GM23338 (cell line): ENCODE measurements at regions not wholly inside any gene's neighbourhood (a gene's known extent, or its start where the extent isn't known, plus 50 kb on each side); places are given as distances from the start of the nearest gene placed in this dataset.

ENCODE experiments used
- ATAC-seq: fragments of 200-7000 bp; cut with Tn5 transposase; 3 replicates; pipeline ENCODE4 v1.9.1; 2020
- DNase-seq: peaks from one replicate; pipeline ENCODE4 v3.0.0-alpha.2; 2015; ENCODE audit warnings: low spot score
- H2AFZ ChIP-seq: fragments of 200-600 bp; sonication (generic); 2 replicates; pipeline ENCODE4 v1.8.0; 2016; ENCODE audit warnings: antibody characterized with exemption, mild to moderate bottlenecking, moderate library complexity
- H3F3A ChIP-seq: fragments of 200-600 bp; sonication (generic); replicated peaks from 2 replicates; pipeline ENCODE4 v1.8.0; 2017; ENCODE audit warnings: antibody characterized with exemption, mixed run types, low read depth
- H3K27ac ChIP-seq: fragments of 200-600 bp; sonication (generic); 2 replicates; pipeline ENCODE4 v1.6.1; 2016; ENCODE audit warnings: low read depth
- H3K27me3 ChIP-seq: fragments of 200-600 bp; sonication (generic); 2 replicates; pipeline ENCODE4 v1.8.0; 2016; ENCODE audit warnings: mild to moderate bottlenecking, mixed run types, moderate library complexity; ENCODE audit not compliant: insufficient read depth
- H3K36me3 ChIP-seq: fragments of 200-600 bp; sonication (generic); 2 replicates; pipeline ENCODE4 v1.8.0; 2016; ENCODE audit warnings: mild to moderate bottlenecking; ENCODE audit not compliant: insufficient read depth
- H3K4me1 ChIP-seq: fragments of 200-600 bp; sonication (generic); 2 replicates; pipeline ENCODE4 v1.8.0; 2016; ENCODE audit warnings: mild to moderate bottlenecking, moderate library complexity; ENCODE audit not compliant: insufficient read depth
- H3K4me2 ChIP-seq: fragments of 200-600 bp; sonication (generic); 2 replicates; pipeline ENCODE4 v1.7.1; 2017; ENCODE audit warnings: mixed run types
- H3K4me3 ChIP-seq: fragments of 200-600 bp; sonication (generic); 2 replicates; pipeline ENCODE4 v1.6.1; 2016; ENCODE audit warnings: mixed run types
- H3K79me2 ChIP-seq: fragments of 200-600 bp; sonication (generic); replicated peaks from 2 replicates; pipeline ENCODE4 v1.8.0; 2017; ENCODE audit warnings: mild to moderate bottlenecking; ENCODE audit not compliant: insufficient read depth
- H3K9me2 ChIP-seq: fragments of 200-600 bp; sonication (generic); 2 replicates; pipeline ENCODE4 v1.8.0; 2017; ENCODE audit not compliant: insufficient read depth
- H4K20me1 ChIP-seq: fragments of 200-600 bp; sonication (generic); replicated peaks from 2 replicates; pipeline ENCODE4 v1.8.0; 2017; ENCODE audit warnings: mild to moderate bottlenecking; ENCODE audit not compliant: insufficient read depth
- H3K27ac Mint-ChIP-seq: 2 replicates; pipeline ENCODE4 v1.8.0; 2020; ENCODE audit warnings: inconsistent platforms, mild to moderate bottlenecking, moderate library complexity, mixed read lengths
- H3K27me3 Mint-ChIP-seq: 3 replicates; pipeline ENCODE4 v1.8.0; 2022; ENCODE audit warnings: low read depth, mild to moderate bottlenecking, moderate library complexity, mixed read lengths, inconsistent platforms; ENCODE audit not compliant: insufficient read depth, poor library complexity
- H3K36me3 Mint-ChIP-seq: 3 replicates; pipeline ENCODE4 v1.8.0; 2021; ENCODE audit warnings: low read depth, mild to moderate bottlenecking, inconsistent platforms, moderate library complexity, mixed read lengths
- H3K4me1 Mint-ChIP-seq: 3 replicates; pipeline ENCODE4 v1.8.0; 2020; ENCODE audit warnings: mild to moderate bottlenecking, inconsistent platforms, mixed read lengths
- H3K4me3 Mint-ChIP-seq: 3 replicates; pipeline ENCODE4 v1.8.0; 2021; ENCODE audit warnings: moderate library complexity, mild to moderate bottlenecking, inconsistent platforms, mixed read lengths
- H3K9me3 Mint-ChIP-seq: 3 replicates; pipeline ENCODE4 v1.8.0; 2020; ENCODE audit warnings: moderate library complexity, mild to moderate bottlenecking, inconsistent platforms, mixed read lengths
- CREB1 ChIP-seq: fragments of 250-450 bp; sonication (Bioruptor Pico); IDR thresholded peaks from 2 replicates; pipeline ENCODE4 v1.5.0; 2020; ENCODE audit warnings: low read depth, mild to moderate bottlenecking, moderate library complexity
- CTCF ChIP-seq, 2 experiments: fragments of 200-600 bp in 1 of 2; sonication (generic) in 1 of 2; conservative IDR thresholded peaks; 2 replicates each; pipeline versions ENCODE4 v1.5.1 to v1.6.1; 2016 to 2017; ENCODE audit warnings: antibody characterized with exemption in 2 of 2, low read depth in 2 of 2, mild to moderate bottlenecking in 2 of 2, moderate library complexity in 1 of 2
- ETS1 ChIP-seq: IDR thresholded peaks from 2 replicates; pipeline ENCODE4 v1.6.1; 2016; ENCODE audit warnings: antibody characterized with exemption
- EZH2 ChIP-seq: fragments of 200-600 bp; sonication (generic); IDR thresholded peaks from one replicate; pipeline ENCODE4 v1.8.0; 2017; ENCODE audit warnings: antibody characterized with exemption, mild to moderate bottlenecking, low read depth; ENCODE audit not compliant: unreplicated experiment
- EZH2phosphoT487 ChIP-seq: fragments of 200-600 bp; sonication (generic); IDR thresholded peaks from one replicate; pipeline ENCODE4 v1.8.1; 2018; ENCODE audit warnings: antibody characterized with exemption; ENCODE audit not compliant: unreplicated experiment
- JUNB ChIP-seq: IDR thresholded peaks from one replicate; pipeline ENCODE4 v1.6.1; 2016; ENCODE audit warnings: antibody characterized with exemption; ENCODE audit not compliant: unreplicated experiment
- NANOG ChIP-seq: IDR thresholded peaks from 2 replicates; pipeline ENCODE4 v1.6.1; 2016; ENCODE audit warnings: antibody characterized with exemption, borderline replicate concordance
- REST ChIP-seq: IDR thresholded peaks from one replicate; pipeline ENCODE4 v1.6.1; 2018; ENCODE audit warnings: antibody characterized with exemption; ENCODE audit not compliant: unreplicated experiment
- STAT1 ChIP-seq: IDR thresholded peaks from one replicate; pipeline ENCODE4 v1.6.1; 2016; ENCODE audit warnings: antibody characterized with exemption; ENCODE audit not compliant: unreplicated experiment
- ZNF114 ChIP-seq: fragments of 250-450 bp; sonication (Bioruptor Pico); IDR thresholded peaks from 2 replicates; pipeline ENCODE4 v1.5.0; 2020; ENCODE audit warnings: mild to moderate bottlenecking, moderate library complexity
- ZNF331 ChIP-seq: fragments of 250-450 bp; sonication (Bioruptor Pico); IDR thresholded peaks from 2 replicates; pipeline ENCODE4 v1.5.0; 2020; ENCODE audit warnings: low read depth, mild to moderate bottlenecking, moderate library complexity

- Histone ChIP-seq H3K4me2 (no peak overlapping the region), H3K36me3 (no peaks in the 10 kb centered on the region), H3K4me3 (no peak overlapping the region), H4K20me1 (no peaks in the 10 kb centered on the region), H3K27ac (no peak overlapping the region), H3K9me2 (no peaks in the 10 kb centered on the region), H2AFZ (no peak overlapping the region), H3F3A (no peaks in the 10 kb centered on the region), H3K4me1 (peaks cover 12% of the 10 kb centered on the region), H3K27me3 (no peaks in the 10 kb centered on the region), H3K79me2 (no peaks in the 10 kb centered on the region)
- no peak overlapping the region for H3K27ac Mint-ChIP-seq
- H3K9me3 Mint-ChIP-seq: peaks cover 6% of the 10 kb centered on the region; the same call in 2 of the 3 replicates
- peaks cover 28% of the 10 kb centered on the region for H3K4me1 Mint-ChIP-seq
- no peak for TF ChIP-seq EZH2
- TF ChIP-seq CTCF (conservative IDR thresholded peaks at IDR 0.05; ENCODE audit: low read depth in 2 of 2): no peak
- TF ChIP-seq ETS1: no peak
- no peak for TF ChIP-seq ZNF114
- no peak for TF ChIP-seq JUNB
- no peak for TF ChIP-seq ZNF331
- no peak for TF ChIP-seq STAT1
- no peak for TF ChIP-seq EZH2phosphoT487
- no peak for TF ChIP-seq NANOG
- TF ChIP-seq CREB1: no peak
- no peak for TF ChIP-seq REST
- H3K27me3 Mint-ChIP-seq: no peaks in the 10 kb centered on the region
- no peak overlapping the region for H3K4me3 Mint-ChIP-seq
- H3K36me3 Mint-ChIP-seq: peaks cover 16% of the 10 kb centered on the region
- DNase-seq: no peak
- no peak for ATAC-seq
Observed at GRCh38 chr3:83515123-83515522, 1443.7 kb upstream of the CADM2 start.
